ENCODE measurements at regions not wholly inside any gene's neighbourhood (a gene's known extent, or its start where the extent isn't known, plus 50 kb on each side); places are given as distances from the start of the nearest gene placed in this dataset.

- WGBS = 47% methylated on average over 2 of the region's 2 CpGs
- ATAC-seq (no peak), DNase-seq (no peak)
- no peak overlapping the region for H3K4me3 ChIP-seq (ENCODE audit: low read length)
- H3K9me3 ChIP-seq (ENCODE audit: control insufficient read depth, low read length) = no peaks in the 10 kb centered on the region
- intact Hi-C loops (cut with DNase I) = no loop called here
- H3K27ac ChIP-seq (ENCODE audit: low read length) = no peak overlapping the region
- no peaks in the 10 kb centered on the region for H3K27me3 ChIP-seq (ENCODE audit: control insufficient read depth, insufficient read depth)
- no peaks in the 10 kb centered on the region for H3K4me1 ChIP-seq (ENCODE audit: control insufficient read depth, insufficient read depth, low read length)
These were observed 75.5 kb upstream of the OTX2 start for GRCh38 chr14:56885825-56886224.

- intact Hi-C loops (cut with DNase I) = no loop called here
- Histone ChIP-seq H3K4me1 (ENCODE audit: control insufficient read depth, insufficient read depth, low read length) (no peaks in the 10 kb centered on the region), H3K4me3 (ENCODE audit: low read length) (no peak overlapping the region), H3K27ac (ENCODE audit: low read length) (no peak overlapping the region), H3K9me3 (ENCODE audit: control insufficient read depth, low read length) (no peaks in the 10 kb centered on the region), H3K27me3 (ENCODE audit: control insufficient read depth, insufficient read depth) (no peaks in the 10 kb centered on the region)
- 33% methylated on average over 6 of the region's 6 CpGs for WGBS
- ATAC-seq (no peak), DNase-seq (no peak)
These were observed 74.3 kb upstream of the OTX2 start for GRCh38 chr14:56884617-56885016.

GRCh38 chr14:56881181-56881580, 70.9 kb upstream of the OTX2 start:
- no peaks in the 10 kb centered on the region for H3K9me3 ChIP-seq (ENCODE audit: control insufficient read depth, low read length)
- no peak for ATAC-seq
- H3K4me3 ChIP-seq (ENCODE audit: low read length) = no peak overlapping the region
- H3K4me1 ChIP-seq (ENCODE audit: control insufficient read depth, insufficient read depth, low read length) = no peaks in the 10 kb centered on the region
- no peaks in the 10 kb centered on the region for H3K27me3 ChIP-seq (ENCODE audit: control insufficient read depth, insufficient read depth)
- 74% methylated on average over 3 of the region's 3 CpGs for WGBS
- DNase-seq = no peak
- no peak overlapping the region for H3K27ac ChIP-seq (ENCODE audit: low read length)
- intact Hi-C loops (cut with DNase I) = no loop called here

- Histone ChIP-seq H3K4me3 (ENCODE audit: low read length) (no peak overlapping the region), H3K9me3 (ENCODE audit: control insufficient read depth, low read length) (no peaks in the 10 kb centered on the region), H3K27me3 (ENCODE audit: control insufficient read depth, insufficient read depth) (no peaks in the 10 kb centered on the region), H3K4me1 (ENCODE audit: control insufficient read depth, insufficient read depth, low read length) (no peaks in the 10 kb centered on the region), H3K27ac (ENCODE audit: low read length) (no peak overlapping the region)
- DNase-seq (no peak), ATAC-seq (no peak)
- 89% methylated on average over 2 of the region's 2 CpGs for WGBS
- intact Hi-C loops (cut with DNase I) = no loop called here
These were observed 68.5 kb upstream of the OTX2 start for GRCh38 chr14:56878766-56879165.

GRCh38 chr14:56875104-56875675, 64.9 kb upstream of the OTX2 start:
- intact Hi-C loops (cut with DNase I) = no loop called here
- WGBS = 88% methylated on average over 4 of the region's 4 CpGs
- no peaks in the 10 kb centered on the region for H3K9me3 ChIP-seq (ENCODE audit: control insufficient read depth, low read length)

GRCh38 chr14:56874375-56874774, 64.1 kb upstream of the OTX2 start:
- ATAC-seq = no peak
- no peak overlapping the region for H3K27ac ChIP-seq (ENCODE audit: low read length)

More at GRCh38 chr14:56875104-56875675, 64.9 kb upstream of the OTX2 start:
- Histone ChIP-seq H3K4me3 (ENCODE audit: low read length) (no peak overlapping the region), H3K27me3 (ENCODE audit: control insufficient read depth, insufficient read depth) (no peaks in the 10 kb centered on the region), H3K27ac (ENCODE audit: low read length) (no peak overlapping the region), H3K4me1 (ENCODE audit: control insufficient read depth, insufficient read depth, low read length) (no peaks in the 10 kb centered on the region)
- no peak for DNase-seq
- ATAC-seq = no peak

GRCh38 chr14:56870336-56870735, 60.1 kb upstream of the OTX2 start:
- 89% methylated on average over 2 of the region's 2 CpGs for WGBS
- intact Hi-C loops (cut with DNase I) = no loop called here

More at GRCh38 chr14:56874375-56874774, 64.1 kb upstream of the OTX2 start:
- intact Hi-C loops (cut with DNase I) = no loop called here
- H3K27me3 ChIP-seq (ENCODE audit: control insufficient read depth, insufficient read depth) = no peaks in the 10 kb centered on the region
- H3K4me3 ChIP-seq (ENCODE audit: low read length) = no peak overlapping the region
- WGBS = 16% methylated on average over 5 of the region's 5 CpGs
- H3K9me3 ChIP-seq (ENCODE audit: control insufficient read depth, low read length) = no peaks in the 10 kb centered on the region
- H3K4me1 ChIP-seq (ENCODE audit: control insufficient read depth, insufficient read depth, low read length) = no peaks in the 10 kb centered on the region
- DNase-seq = no peak

GRCh38 chr14:56868660-56869059, 58.4 kb upstream of the OTX2 start:
- H3K9me3 ChIP-seq (ENCODE audit: control insufficient read depth, low read length) = no peaks in the 10 kb centered on the region
- no peaks in the 10 kb centered on the region for H3K4me1 ChIP-seq (ENCODE audit: control insufficient read depth, insufficient read depth, low read length)
- ATAC-seq (no peak), DNase-seq (no peak)
- H3K27me3 ChIP-seq (ENCODE audit: control insufficient read depth, insufficient read depth) = no peaks in the 10 kb centered on the region
- no peak overlapping the region for H3K4me3 ChIP-seq (ENCODE audit: low read length)
- intact Hi-C loops (cut with DNase I) = no loop called here
- no peak overlapping the region for H3K27ac ChIP-seq (ENCODE audit: low read length)
- 73% methylated on average over 5 of the region's 5 CpGs for WGBS

More at GRCh38 chr14:56870336-56870735, 60.1 kb upstream of the OTX2 start:
- ATAC-seq = no peak
- Histone ChIP-seq H3K27me3 (ENCODE audit: control insufficient read depth, insufficient read depth) (no peaks in the 10 kb centered on the region), H3K9me3 (ENCODE audit: control insufficient read depth, low read length) (no peaks in the 10 kb centered on the region), H3K4me1 (ENCODE audit: control insufficient read depth, insufficient read depth, low read length) (no peaks in the 10 kb centered on the region), H3K4me3 (ENCODE audit: low read length) (no peak overlapping the region), H3K27ac (ENCODE audit: low read length) (no peak overlapping the region)
- no peak for DNase-seq

GRCh38 chr14:56862836-56863235, 52.6 kb upstream of the OTX2 start:
- no peak for ATAC-seq
- WGBS = 53% methylated on average over 5 of the region's 5 CpGs
- no peak for DNase-seq
- H3K27me3 ChIP-seq (ENCODE audit: control insufficient read depth, insufficient read depth) = no peaks in the 10 kb centered on the region
- no peak overlapping the region for H3K27ac ChIP-seq (ENCODE audit: low read length)
- H3K9me3 ChIP-seq (ENCODE audit: control insufficient read depth, low read length) = no peaks in the 10 kb centered on the region
- H3K4me3 ChIP-seq (ENCODE audit: low read length) = no peak overlapping the region
- no peaks in the 10 kb centered on the region for H3K4me1 ChIP-seq (ENCODE audit: control insufficient read depth, insufficient read depth, low read length)
- intact Hi-C loops (cut with DNase I) = no loop called here

GRCh38 chr14:56860441-56860840, 50.2 kb upstream of the OTX2 start:
- Histone ChIP-seq H3K9me3 (ENCODE audit: control insufficient read depth, low read length) (no peaks in the 10 kb centered on the region), H3K27me3 (ENCODE audit: control insufficient read depth, insufficient read depth) (no peaks in the 10 kb centered on the region), H3K4me1 (ENCODE audit: control insufficient read depth, insufficient read depth, low read length) (no peaks in the 10 kb centered on the region), H3K27ac (ENCODE audit: low read length) (no peak overlapping the region), H3K4me3 (ENCODE audit: low read length) (no peak overlapping the region)
- intact Hi-C loops (cut with DNase I) = no loop called here
- ATAC-seq (no peak), DNase-seq (no peak)
- WGBS = 41% methylated on average over 4 of the region's 4 CpGs
